H1 (cell line): ENCODE measurements at regions not wholly inside any gene's neighbourhood (a gene's known extent, or its start where the extent isn't known, plus 50 kb on each side); places are given as distances from the start of the nearest gene placed in this dataset.

Experiments used
- CTCF ChIA-PET: fragments of 300-600 bp; sonication (Branson Sonifier 250); formaldehyde crosslinking; loops from one replicate; lab custom pipeline; 2021; ENCODE audit not compliant: partially characterized antibody; lab: Charles Lee
- POLR2A ChIA-PET: fragments of 300-600 bp; sonication (Branson Sonifier 250); formaldehyde crosslinking; loops from one replicate; lab custom pipeline; 2021; ENCODE audit warnings: inconsistent platforms; ENCODE audit not compliant: partially characterized antibody; lab: Charles Lee
- DNase-seq, 2 experiments: peaks; one replicate each; pipeline versions ENCODE4 v3.0.0 to v3.0.0-alpha.2; 2010 to 2022; ENCODE audit warnings: low spot score in 2 of 2, low read depth in 1 of 2, mixed read lengths in 1 of 2
- FAIRE-seq: peaks from 2 replicates; lab custom pipeline; 2011; peaks lifted over from hg19 to GRCh38; lab: Jason Lieb, UNC
- H2AFZ ChIP-seq: 2 replicates; pipeline ENCODE4 v1.8.1; 2012; ENCODE audit warnings: low read length, inconsistent platforms
- H2AK5ac ChIP-seq: 2 replicates; pipeline ENCODE4 v1.6.1; 2013; ENCODE audit warnings: low read depth, low read length
- H2BK120ac ChIP-seq: replicated peaks from 2 replicates; pipeline ENCODE3; 2013; ENCODE audit warnings: low read depth, low read length, inconsistent platforms
- H2BK12ac ChIP-seq: 2 replicates; pipeline ENCODE4 v1.6.1; 2013; ENCODE audit warnings: low read depth, low read length
- H2BK15ac ChIP-seq: 2 replicates; pipeline ENCODE4 v1.6.1; 2013; ENCODE audit warnings: low read length
- H2BK20ac ChIP-seq: 2 replicates; pipeline ENCODE4 v1.6.1; 2013; ENCODE audit warnings: low read length
- H2BK5ac ChIP-seq: 2 replicates; pipeline ENCODE4 v1.6.1; 2013; ENCODE audit warnings: low read depth, low read length
- H3K14ac ChIP-seq: 2 replicates; pipeline ENCODE4 v1.6.1; 2013; ENCODE audit warnings: inconsistent platforms; ENCODE audit not compliant: insufficient read length
- H3K18ac ChIP-seq: 2 replicates; pipeline ENCODE4 v1.6.1; 2013; ENCODE audit warnings: low read length; ENCODE audit errors: extremely low read depth
- H3K23ac ChIP-seq: 2 replicates; pipeline ENCODE4 v1.6.1; 2013; ENCODE audit warnings: inconsistent platforms; ENCODE audit not compliant: insufficient read length
- H3K23me2 ChIP-seq: 2 replicates; pipeline ENCODE4 v1.6.1; 2013; ENCODE audit warnings: low read depth, low read length
- H3K27ac ChIP-seq: 2 replicates; pipeline ENCODE4 v1.6.1; 2011; ENCODE audit warnings: low read depth, low read length, inconsistent platforms
- H3K27me3 ChIP-seq, 4 experiments: replicated peaks in 1 of 4; 1 replicate in 1 of 4; 2 replicates in 3 of 4; pipeline versions ENCODE4 v1.6.1 to v1.8.1; 2011 to 2013; ENCODE audit warnings: low read length in 3 of 4, mild to moderate bottlenecking in 3 of 4, inconsistent platforms in 2 of 4, mixed read lengths in 2 of 4, moderate library complexity in 1 of 4; ENCODE audit not compliant: control insufficient read depth in 3 of 4, insufficient read depth in 3 of 4; ENCODE audit errors: extremely low read depth in 1 of 4
- H3K36me3 ChIP-seq, 4 experiments: 2 replicates each; pipeline versions ENCODE4 v1.6.1 to v1.8.1; 2011 to 2013; ENCODE audit warnings: mild to moderate bottlenecking in 4 of 4, low read length in 3 of 4, moderate library complexity in 2 of 4, control low read depth in 1 of 4, inconsistent platforms in 1 of 4; ENCODE audit not compliant: insufficient read depth in 4 of 4, control insufficient read depth in 2 of 4
- H3K4ac ChIP-seq: replicated peaks from 2 replicates; pipeline ENCODE3; 2013; ENCODE audit warnings: low read length, low read depth, mixed read lengths, inconsistent platforms; ENCODE audit not compliant: insufficient read length
- H3K4me1 ChIP-seq, 4 experiments: replicated peaks in 1 of 4; 1 replicate in 1 of 4; 2 replicates in 3 of 4; pipeline versions ENCODE4 v1.6.1 to v1.8.1; 2011 to 2013; ENCODE audit warnings: low read length in 3 of 4, inconsistent platforms in 2 of 4, mixed read lengths in 1 of 4; ENCODE audit not compliant: insufficient read depth in 4 of 4, control insufficient read depth in 3 of 4
- H3K4me2 ChIP-seq, 2 experiments: 2 replicates each; pipeline versions ENCODE4 v1.6.1 to v1.8.1; 2011 to 2013; ENCODE audit warnings: low read depth in 2 of 2, low read length in 2 of 2, control low read depth in 1 of 2, inconsistent platforms in 1 of 2, mild to moderate bottlenecking in 1 of 2; ENCODE audit not compliant: insufficient read depth in 1 of 2
- H3K4me3 ChIP-seq, 4 experiments: fragments of 200-600, 300-600 bp in 1 of 4; sonication (generic), shearing (Covaris generic), sonication (Bioruptor Twin) in 1 of 4; 2 replicates each; pipeline versions ENCODE4 v1.5.1 to v1.8.1; 2011 to 2016; ENCODE audit warnings: low read length in 4 of 4, low read depth in 3 of 4, control low read depth in 2 of 4, inconsistent platforms in 2 of 4, mild to moderate bottlenecking in 2 of 4, mixed read lengths in 1 of 4, moderate library complexity in 1 of 4; ENCODE audit not compliant: insufficient read depth in 2 of 4; ENCODE audit errors: extremely low read depth in 1 of 4
- H3K56ac ChIP-seq: replicated peaks from 2 replicates; pipeline ENCODE3; 2013; ENCODE audit warnings: low read depth, mild to moderate bottlenecking, mixed read lengths, low read length, inconsistent platforms; ENCODE audit not compliant: insufficient read length
- H3K79me1 ChIP-seq: 2 replicates; pipeline ENCODE4 v1.6.1; 2013; ENCODE audit warnings: low read depth, low read length, control low read depth
- H3K79me2 ChIP-seq, 2 experiments: 2 replicates each; pipeline versions ENCODE4 v1.6.1 to v1.8.1; 2012 to 2013; ENCODE audit warnings: low read length in 2 of 2, mild to moderate bottlenecking in 2 of 2, inconsistent platforms in 1 of 2; ENCODE audit not compliant: insufficient read depth in 2 of 2, control insufficient read depth in 1 of 2
- H3K9ac ChIP-seq, 4 experiments: replicated peaks in 1 of 4; 1 replicate in 1 of 4; 2 replicates in 3 of 4; pipeline versions ENCODE4 v1.6.1 to v1.8.1; 2011 to 2013; ENCODE audit warnings: low read depth in 3 of 4, low read length in 3 of 4, control low read depth in 2 of 4, mild to moderate bottlenecking in 2 of 4, moderate library complexity in 2 of 4, inconsistent platforms in 1 of 4; ENCODE audit errors: extremely low read depth in 1 of 4
- H3K9me3 ChIP-seq, 2 experiments: 2 replicates each; pipeline versions ENCODE4 v1.6.1 to v1.8.1; 2012 to 2013; ENCODE audit warnings: mild to moderate bottlenecking in 2 of 2, moderate library complexity in 2 of 2, control low read depth in 1 of 2, inconsistent platforms in 1 of 2, low read depth in 1 of 2, low read length in 1 of 2, mixed read lengths in 1 of 2; ENCODE audit not compliant: insufficient read depth in 2 of 2
- H4K20me1 ChIP-seq, 2 experiments: replicated peaks in 1 of 2; 2 replicates each; pipeline versions ENCODE3 to v1.8.1; 2011 to 2013; ENCODE audit warnings: inconsistent platforms in 2 of 2, low read length in 2 of 2, mild to moderate bottlenecking in 1 of 2; ENCODE audit not compliant: insufficient read depth in 2 of 2, control insufficient read depth in 1 of 2
- H4K5ac ChIP-seq: 2 replicates; pipeline ENCODE4 v1.6.1; 2013; ENCODE audit warnings: low read length, low read depth, mixed read lengths, inconsistent platforms; ENCODE audit not compliant: insufficient read length
- H4K8ac ChIP-seq: 2 replicates; pipeline ENCODE4 v1.8.0; 2013; ENCODE audit warnings: mild to moderate bottlenecking, moderate library complexity, low read length, inconsistent platforms; ENCODE audit not compliant: insufficient read depth; ENCODE audit errors: extremely low read depth
- H4K91ac ChIP-seq: replicated peaks from 2 replicates; pipeline ENCODE3; 2013; ENCODE audit warnings: low read length, mixed read lengths, inconsistent platforms; ENCODE audit not compliant: insufficient read length
- CHD1 ChIP-seq: IDR thresholded peaks from 2 replicates; pipeline ENCODE4 v1.6.1; 2012; ENCODE audit warnings: low read depth, low read length, improper control_type of control experiment
- EP300 ChIP-seq, 2 experiments: IDR thresholded peaks; 1 replicate in 1 of 2; 2 replicates in 1 of 2; pipeline ENCODE4 v1.6.1; 2011 to 2012; ENCODE audit warnings: low read depth in 2 of 2, low read length in 2 of 2, mild to moderate bottlenecking in 2 of 2, borderline replicate concordance in 1 of 2, inconsistent platforms in 1 of 2, moderate library complexity in 1 of 2
- EZH2 ChIP-seq: fragments of 200-600 bp; sonication (generic); IDR thresholded peaks from 2 replicates; pipeline ENCODE4 v1.7.1; 2012; ENCODE audit warnings: low read depth, mild to moderate bottlenecking, moderate library complexity, low read length, inconsistent platforms; ENCODE audit not compliant: severe bottlenecking
- PHF8 ChIP-seq: fragments of 200-600 bp; sonication (generic); conservative IDR thresholded peaks from 2 replicates; pipeline ENCODE4 v1.7.1; 2012; ENCODE audit warnings: low read depth, mild to moderate bottlenecking, inconsistent platforms, low read length, moderate library complexity
- SAP30 ChIP-seq: fragments of 300-600 bp; sonication (generic); IDR thresholded peaks from 2 replicates; pipeline ENCODE4 v1.7.1; 2012; ENCODE audit warnings: low read length, moderate library complexity, mild to moderate bottlenecking, inconsistent platforms; ENCODE audit not compliant: insufficient read depth, insufficient replicate concordance
- SP1 ChIP-seq: IDR thresholded peaks from 2 replicates; pipeline ENCODE4 v1.6.1; 2011; ENCODE audit warnings: low read depth, low read length
- SUZ12 ChIP-seq: fragments of 200-600 bp; sonication (generic); IDR thresholded peaks from 2 replicates; pipeline ENCODE4 v1.6.1; 2012; ENCODE audit warnings: mild to moderate bottlenecking, inconsistent platforms, low read length, moderate library complexity, mixed read lengths
- TBP ChIP-seq: IDR thresholded peaks from 2 replicates; pipeline ENCODE4 v1.6.1; 2011; ENCODE audit warnings: low read depth, low read length, improper control_type of control experiment
- TEAD4 ChIP-seq: IDR thresholded peaks from 2 replicates; pipeline ENCODE4 v1.6.1; 2012; ENCODE audit warnings: low read depth, low read length, inconsistent platforms, mixed read lengths
- YY1 ChIP-seq: IDR thresholded peaks from 2 replicates; pipeline ENCODE4 v1.6.1; 2011; ENCODE audit warnings: low read depth, mild to moderate bottlenecking, low read length
- WGBS, 2 experiments: shearing (Covaris generic) in 1 of 2; methylation state at CpG; one replicate each; pipeline versions ENCODE4 v1.1.6 to v1.1.7; 2013 to 2015; ENCODE audit warnings: low lambda C conversion rate in 2 of 2, mixed read lengths in 2 of 2, inconsistent platforms in 1 of 2, low coverage in 1 of 2, missing lambda C conversion rate in 1 of 2; ENCODE audit not compliant: insufficient replicate concordance in 2 of 2, insufficient coverage in 1 of 2, insufficient read length in 1 of 2; ENCODE audit errors: extremely low coverage in 1 of 2, missing lambda C conversion rate in 1 of 2; 5-methylcytosine and 5-hydroxymethylcytosine counted together
- TF ChIP-seq, protein P1 (sequence below): IDR thresholded peaks from 2 replicates; pipeline ENCODE4 v1.6.1; 2012; ENCODE audit warnings: low read length, inconsistent platforms
- TF ChIP-seq, protein P2 (sequence below): IDR thresholded peaks from 2 replicates; pipeline ENCODE4 v1.6.1; 2011; ENCODE audit warnings: low read length, improper control_type of control experiment

DNA sequence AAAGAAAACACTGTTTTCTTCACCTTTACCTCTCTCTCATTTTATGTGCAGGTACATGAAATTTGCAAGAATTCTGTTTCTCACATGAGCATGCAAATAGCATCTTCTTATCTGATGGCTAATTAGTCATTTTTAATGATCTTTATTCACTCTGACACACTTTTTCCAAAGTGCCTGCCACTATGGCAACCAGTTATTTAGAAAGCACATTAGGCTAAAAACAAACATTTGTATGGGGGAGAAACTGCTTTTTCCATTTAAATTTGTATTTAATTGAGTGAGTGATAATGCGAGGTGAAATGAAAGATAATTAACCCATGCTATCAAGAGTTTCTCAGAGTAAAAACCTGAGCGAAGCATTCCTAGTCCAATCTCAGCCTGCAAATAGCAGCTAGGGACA lies 365.0 kb downstream of the MAT2B start:
- Histone ChIP-seq H3K14ac (no peak overlapping the region), H4K20me1 (no peaks in the 10 kb centered on the region), H3K4ac (no peak overlapping the region), H4K91ac (no peak overlapping the region), H2BK20ac (no peak overlapping the region), H3K18ac (no peak overlapping the region), H3K4me2 (no peak overlapping the region), H3K36me3 (no peaks in the 10 kb centered on the region; a peak in 1 of 8 replicates), H3K9me3 (no peaks in the 10 kb centered on the region), H4K8ac (no peak overlapping the region), H2BK15ac (no peak overlapping the region), H3K79me2 (no peaks in the 10 kb centered on the region), H2BK12ac (no peak overlapping the region), H2AK5ac (no peak overlapping the region), H3K79me1 (no peaks in the 10 kb centered on the region), H3K9ac (no peak overlapping the region), H3K4me1 (no peaks in the 10 kb centered on the region), H2BK120ac (no peak overlapping the region), H3K4me3 (no peak overlapping the region), H2AFZ (no peak overlapping the region), H4K5ac (no peak overlapping the region), H3K56ac (no peak overlapping the region), H2BK5ac (no peak overlapping the region), H3K23ac (no peak overlapping the region), H3K27ac (no peak overlapping the region), H3K23me2 (no peaks in the 10 kb centered on the region), H3K27me3 (no peaks in the 10 kb centered on the region)
- FAIRE-seq (no peak), DNase-seq (no peak)
- ChIA-PET CTCF (no interaction called here), POLR2A (no interaction called here)
- WGBS, 2 experiments = 90% methylated on average over 2 of the region's 2 CpGs; no CpG with 5 or more reads in 1 of the 2 experiments
- TF ChIP-seq TBP (no peak), CHD1 (no peak), PHF8 (no peak), EZH2 (no peak), TEAD4 (no peak), SUZ12 (no peak), YY1 (no peak), SP1 (no peak), SAP30 (no peak), EP300 (IDR thresholded peaks at IDR 0.05; ENCODE audit: borderline replicate concordance in 1 of 2, low read depth in 2 of 2, low read length in 2 of 2) (no peak)
- TF ChIP-seq, protein P1, sequence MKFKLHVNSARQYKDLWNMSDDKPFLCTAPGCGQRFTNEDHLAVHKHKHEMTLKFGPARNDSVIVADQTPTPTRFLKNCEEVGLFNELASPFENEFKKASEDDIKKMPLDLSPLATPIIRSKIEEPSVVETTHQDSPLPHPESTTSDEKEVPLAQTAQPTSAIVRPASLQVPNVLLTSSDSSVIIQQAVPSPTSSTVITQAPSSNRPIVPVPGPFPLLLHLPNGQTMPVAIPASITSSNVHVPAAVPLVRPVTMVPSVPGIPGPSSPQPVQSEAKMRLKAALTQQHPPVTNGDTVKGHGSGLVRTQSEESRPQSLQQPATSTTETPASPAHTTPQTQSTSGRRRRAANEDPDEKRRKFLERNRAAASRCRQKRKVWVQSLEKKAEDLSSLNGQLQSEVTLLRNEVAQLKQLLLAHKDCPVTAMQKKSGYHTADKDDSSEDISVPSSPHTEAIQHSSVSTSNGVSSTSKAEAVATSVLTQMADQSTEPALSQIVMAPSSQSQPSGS = no peak
- TF ChIP-seq, protein P2, sequence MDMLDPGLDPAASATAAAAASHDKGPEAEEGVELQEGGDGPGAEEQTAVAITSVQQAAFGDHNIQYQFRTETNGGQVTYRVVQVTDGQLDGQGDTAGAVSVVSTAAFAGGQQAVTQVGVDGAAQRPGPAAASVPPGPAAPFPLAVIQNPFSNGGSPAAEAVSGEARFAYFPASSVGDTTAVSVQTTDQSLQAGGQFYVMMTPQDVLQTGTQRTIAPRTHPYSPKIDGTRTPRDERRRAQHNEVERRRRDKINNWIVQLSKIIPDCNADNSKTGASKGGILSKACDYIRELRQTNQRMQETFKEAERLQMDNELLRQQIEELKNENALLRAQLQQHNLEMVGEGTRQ = no peak
